Fibroblast of lung (primary cell): ENCODE measurements at regions not wholly inside any gene's neighbourhood (a gene's known extent, or its start where the extent isn't known, plus 50 kb on each side); places are given as distances from the start of the nearest gene placed in this dataset.

Experiments used
- CTCF ChIP-seq, 2 donors: IDR thresholded peaks in 1 of 2; conservative IDR thresholded peaks in 1 of 2; 1 replicate in 1 of 2; 2 replicates in 1 of 2; pipeline ENCODE4 v1.5.1; 2011 to 2012; ENCODE audit warnings: low read length in 2 of 2, control low read depth in 1 of 2, inconsistent platforms in 1 of 2, low read depth in 1 of 2, mild to moderate bottlenecking in 1 of 2
- EZH2 ChIP-seq: IDR thresholded peaks from 2 replicates; pipeline ENCODE4 v1.5.1; 2012; ENCODE audit warnings: low read length, control low read depth, mild to moderate bottlenecking; ENCODE audit errors: missing control alignments

GRCh38 chr1:65062339-65062738 is 85.7 kb upstream of the AK4 start:
- TF ChIP-seq EZH2 (no peak), CTCF (conservative IDR thresholded peaks at IDR 0.05 in 1 of 2, IDR thresholded peaks at IDR 0.05 in 1 of 2; ENCODE audit: low read depth in 1 of 2, low read length in 2 of 2) (no peak)
